ENCODE measurements at regions not wholly inside any gene's neighbourhood (a gene's known extent, or its start where the extent isn't known, plus 50 kb on each side); places are given as distances from the start of the nearest gene placed in this dataset.

DNA sequence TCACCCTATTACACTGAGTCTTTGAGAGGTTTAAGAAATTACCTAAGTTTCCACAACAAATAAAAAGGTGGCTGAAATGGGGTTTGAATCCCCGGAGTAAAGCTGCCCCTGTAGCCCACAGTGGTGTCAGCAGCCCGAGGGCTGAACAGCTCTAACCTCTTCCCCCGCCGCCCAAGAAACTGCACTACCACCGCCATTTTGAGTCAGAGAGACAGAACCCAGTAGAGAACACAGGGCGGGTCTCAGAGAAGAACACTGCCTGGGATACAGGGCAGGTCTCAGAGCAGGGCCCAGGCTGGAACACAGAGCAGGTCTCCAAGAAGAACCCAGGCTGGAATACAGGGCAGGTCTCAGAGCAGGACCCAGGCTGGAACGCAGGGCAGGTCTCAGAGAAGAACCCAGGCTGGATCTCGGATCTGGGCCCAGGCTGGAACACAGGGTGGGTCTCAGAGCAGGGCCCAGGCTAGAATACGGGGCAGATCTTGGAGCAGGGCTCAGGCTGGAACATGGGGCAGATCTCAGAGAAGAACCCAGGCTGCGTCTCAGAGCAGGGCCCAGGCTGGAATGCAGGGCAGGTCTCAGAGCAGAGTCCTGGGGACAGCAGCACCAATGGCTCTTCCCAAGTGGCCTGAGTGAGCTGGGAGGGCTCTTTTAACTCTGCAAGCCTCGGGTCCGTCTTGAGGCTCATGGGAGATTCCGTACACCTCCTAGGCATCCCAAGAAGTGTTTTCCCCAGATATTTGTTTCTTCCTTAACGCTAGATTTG, 85.9 kb upstream of the LANCL2 start:
- H3K36me3 Mint-ChIP-seq (ENCODE audit: low read depth), result no peaks in the 10 kb centered on the region
- H3K27ac Mint-ChIP-seq, result no peak overlapping the region
- POLR2A ChIA-PET, result interaction anchor here (2.0 kb wide), 1 partner anchor 86 kb away, joined by 7 read pairs; the partner anchor contains the start of gene LANCL2
- H3K9me3 Mint-ChIP-seq, result no peaks in the 10 kb centered on the region
- peaks cover 7% of the 10 kb centered on the region for H3K27me3 Mint-ChIP-seq
- H3K4me1 Mint-ChIP-seq, result no peaks in the 10 kb centered on the region
- CTCF ChIA-PET, result interaction anchor here (0.7 to 3.8 kb wide), 2 partner anchors 135 to 255 kb away, joined by 3 to 43 read pairs; no protein-coding TSS in a partner anchor
- DNase-seq, result no peak
- no peak overlapping the region for H3K4me3 Mint-ChIP-seq

DNA sequence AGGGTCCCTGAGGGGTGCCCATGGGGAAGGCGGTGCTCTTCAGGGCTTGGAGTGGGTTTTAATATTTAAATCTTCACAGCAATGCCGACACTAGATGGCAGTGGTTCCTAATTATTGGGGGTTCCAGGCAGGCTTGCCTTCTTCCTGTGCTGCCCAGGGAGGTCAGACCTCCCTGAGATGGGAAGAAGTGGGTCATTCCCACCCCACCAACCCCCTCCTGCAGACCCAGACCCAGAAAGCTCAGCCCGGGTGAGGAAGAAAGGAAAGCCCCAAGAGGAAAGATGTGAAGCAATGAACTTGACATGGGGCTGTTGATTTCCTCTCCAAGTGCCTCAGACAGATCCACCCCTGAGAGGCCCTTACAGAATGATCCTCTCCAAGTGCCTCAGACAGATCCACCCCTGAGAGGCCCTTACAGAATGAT, 85.1 kb upstream of the LANCL2 start:
- Mint-ChIP-seq H3K4me3 (no peak overlapping the region), H3K36me3 (ENCODE audit: low read depth) (no peaks in the 10 kb centered on the region), H3K4me1 (no peaks in the 10 kb centered on the region), H3K27ac (no peak overlapping the region), H3K9me3 (no peaks in the 10 kb centered on the region), H3K27me3 (no peaks in the 10 kb centered on the region)
- CTCF ChIA-PET, result interaction anchor here (0.6 to 3.8 kb wide), 9 partner anchors 30 to 671 kb away, joined by 3 to 43 read pairs (median 4); no protein-coding TSS in a partner anchor
- POLR2A ChIA-PET, result interaction anchor here (2.0 kb wide), 1 partner anchor 86 kb away, joined by 7 read pairs; the partner anchor contains the start of gene LANCL2
- DNase-seq, result peak; percentile 56

DNA sequence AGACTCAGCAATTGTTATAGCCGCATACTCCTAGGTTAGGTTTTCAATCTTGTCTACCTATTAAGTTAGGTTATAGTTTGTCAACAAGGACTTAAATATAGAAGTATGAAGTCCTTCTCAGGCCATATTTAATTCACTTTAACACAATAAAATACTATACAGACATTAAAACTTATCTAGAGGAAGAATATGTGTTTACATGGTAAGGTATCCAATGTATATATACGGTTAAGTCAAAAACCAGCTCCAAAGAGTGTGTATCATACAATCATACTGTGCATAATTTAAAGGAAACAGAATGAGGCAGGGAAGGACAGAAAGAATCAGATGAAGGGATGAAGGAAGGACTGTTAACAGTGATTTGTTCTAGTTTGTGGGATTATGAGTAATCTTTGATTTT, 79.5 kb upstream of the LANCL2 start:
- Mint-ChIP-seq H3K4me1 (no peaks in the 10 kb centered on the region), H3K4me3 (no peak overlapping the region), H3K9me3 (no peaks in the 10 kb centered on the region), H3K36me3 (ENCODE audit: low read depth) (no peaks in the 10 kb centered on the region), H3K27me3 (peaks cover 28% of the 10 kb centered on the region), H3K27ac (no peak overlapping the region)
- DNase-seq, result no peak
- ChIA-PET POLR2A (interaction anchor here (0.6 kb wide), 1 partner anchor 681 kb away, joined by 3 read pairs; no protein-coding TSS in a partner anchor), CTCF (interaction anchor here (1.9 kb wide), 1 partner anchor 130 kb away, joined by 6 read pairs; no protein-coding TSS in a partner anchor)

DNA sequence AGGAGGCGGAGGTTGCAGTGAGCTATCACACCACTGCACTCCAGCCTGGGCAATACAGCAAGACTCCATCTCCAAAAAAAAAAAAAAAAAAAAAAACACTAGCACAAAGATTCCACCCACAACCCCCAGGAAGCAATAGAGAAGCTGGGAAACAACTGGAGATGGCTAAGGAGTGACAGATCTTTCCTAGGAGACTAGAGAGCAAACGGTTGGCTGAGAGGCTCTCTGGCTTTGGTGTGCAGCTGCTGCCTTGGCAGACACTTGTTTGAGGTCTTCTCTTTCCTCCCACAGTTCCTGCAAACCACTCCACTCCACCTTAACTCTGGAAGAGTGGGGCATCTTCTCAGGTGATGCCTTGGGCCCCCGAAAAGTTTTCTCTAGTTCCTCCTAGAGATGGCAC, 78.5 kb upstream of the LANCL2 start:
- ChIA-PET CTCF (interaction anchor here (0.6 to 1.9 kb wide), 3 partner anchors 20 to 129 kb away, joined by 3 to 6 read pairs (median 4); no protein-coding TSS in a partner anchor), POLR2A (interaction anchor here (1.9 kb wide), 1 partner anchor 79 kb away, joined by 8 read pairs; no protein-coding TSS in a partner anchor)
- no peaks in the 10 kb centered on the region for H3K4me1 Mint-ChIP-seq
- H3K4me3 Mint-ChIP-seq, result no peak overlapping the region
- H3K36me3 Mint-ChIP-seq (ENCODE audit: low read depth), result no peaks in the 10 kb centered on the region
- DNase-seq, result no peak
- peaks cover 38% of the 10 kb centered on the region for H3K27me3 Mint-ChIP-seq
- H3K27ac Mint-ChIP-seq, result no peak overlapping the region
- H3K9me3 Mint-ChIP-seq, result no peaks in the 10 kb centered on the region

DNA sequence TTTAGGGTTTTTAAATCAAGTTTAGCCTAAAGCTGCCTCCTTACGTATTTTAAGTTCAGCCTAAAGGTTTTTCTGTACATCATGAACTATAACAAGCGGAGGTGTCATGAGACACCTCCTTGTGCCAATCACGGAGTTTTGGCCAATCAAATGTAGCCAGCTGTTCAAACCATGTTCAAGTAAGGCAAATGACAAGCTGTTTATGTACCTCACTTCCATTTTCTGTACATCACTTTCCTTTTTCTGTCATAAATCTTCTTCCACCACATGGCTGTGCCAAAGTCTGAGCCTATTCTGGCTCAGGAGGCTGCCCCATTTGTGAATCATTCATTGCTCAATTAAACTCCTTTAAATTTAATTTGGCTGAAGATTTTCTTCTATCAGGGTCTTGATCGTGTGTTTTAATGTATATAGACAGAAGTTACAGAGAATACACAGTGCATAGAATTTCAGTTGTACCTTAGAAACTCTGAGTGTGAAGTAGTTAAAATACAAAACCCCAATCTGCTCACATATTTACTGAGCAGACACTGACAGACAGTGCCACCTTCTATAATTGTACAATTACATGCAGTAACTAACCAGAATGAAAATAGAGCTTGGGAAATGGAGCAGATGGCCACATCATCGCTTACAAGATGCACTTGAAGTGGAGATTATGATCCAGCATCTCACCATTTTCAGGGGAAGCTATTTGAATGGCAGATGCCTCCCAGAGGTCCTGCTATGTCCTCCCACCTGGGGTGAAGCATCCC, 76.9 kb upstream of the LANCL2 start:
- POLR2A ChIA-PET, result interaction anchor here (1.9 kb wide), 1 partner anchor 78 kb away, joined by 8 read pairs; no protein-coding TSS in a partner anchor
- H3K27ac Mint-ChIP-seq, result no peak overlapping the region
- peaks cover 54% of the 10 kb centered on the region for H3K27me3 Mint-ChIP-seq
- H3K4me3 Mint-ChIP-seq, result no peak overlapping the region
- DNase-seq, result no peak
- no peaks in the 10 kb centered on the region for H3K9me3 Mint-ChIP-seq
- H3K36me3 Mint-ChIP-seq (ENCODE audit: low read depth), result no peaks in the 10 kb centered on the region
- CTCF ChIA-PET, result interaction anchor here (0.7 to 1.2 kb wide), 3 partner anchors 21 to 127 kb away, joined by 3 to 5 read pairs (median 3); no protein-coding TSS in a partner anchor
- H3K4me1 Mint-ChIP-seq, result no peaks in the 10 kb centered on the region

DNA sequence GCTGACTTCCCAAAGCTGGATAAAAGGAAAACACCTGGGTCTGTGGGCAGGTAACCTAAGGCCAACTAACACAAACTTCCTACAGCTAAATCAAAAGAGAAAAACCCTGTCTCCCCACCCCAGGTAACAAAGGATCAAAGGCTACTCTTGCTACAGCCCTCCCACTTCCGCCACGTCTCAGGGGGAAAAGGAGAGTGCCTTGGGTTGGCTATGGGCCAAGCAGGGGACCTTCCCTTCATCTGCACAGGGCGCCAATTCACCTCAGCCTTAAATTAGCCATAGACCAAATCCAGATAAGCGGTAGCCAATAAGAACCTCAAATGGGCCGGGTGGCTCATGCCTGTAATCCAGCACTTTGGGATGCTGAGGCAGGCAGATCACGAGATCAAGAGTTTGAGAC, 69.1 kb upstream of the LANCL2 start:
- POLR2A ChIA-PET, result no interaction called here
- Mint-ChIP-seq H3K4me3 (no peak overlapping the region), H3K4me1 (no peaks in the 10 kb centered on the region), H3K27ac (no peak overlapping the region), H3K36me3 (ENCODE audit: low read depth) (no peaks in the 10 kb centered on the region), H3K27me3 (peaks cover 58% of the 10 kb centered on the region), H3K9me3 (no peaks in the 10 kb centered on the region)
- no peak for DNase-seq
- CTCF ChIA-PET, result interaction anchor here (0.6 kb wide), 1 partner anchor 75 kb away, joined by 3 read pairs; no protein-coding TSS in a partner anchor

DNA sequence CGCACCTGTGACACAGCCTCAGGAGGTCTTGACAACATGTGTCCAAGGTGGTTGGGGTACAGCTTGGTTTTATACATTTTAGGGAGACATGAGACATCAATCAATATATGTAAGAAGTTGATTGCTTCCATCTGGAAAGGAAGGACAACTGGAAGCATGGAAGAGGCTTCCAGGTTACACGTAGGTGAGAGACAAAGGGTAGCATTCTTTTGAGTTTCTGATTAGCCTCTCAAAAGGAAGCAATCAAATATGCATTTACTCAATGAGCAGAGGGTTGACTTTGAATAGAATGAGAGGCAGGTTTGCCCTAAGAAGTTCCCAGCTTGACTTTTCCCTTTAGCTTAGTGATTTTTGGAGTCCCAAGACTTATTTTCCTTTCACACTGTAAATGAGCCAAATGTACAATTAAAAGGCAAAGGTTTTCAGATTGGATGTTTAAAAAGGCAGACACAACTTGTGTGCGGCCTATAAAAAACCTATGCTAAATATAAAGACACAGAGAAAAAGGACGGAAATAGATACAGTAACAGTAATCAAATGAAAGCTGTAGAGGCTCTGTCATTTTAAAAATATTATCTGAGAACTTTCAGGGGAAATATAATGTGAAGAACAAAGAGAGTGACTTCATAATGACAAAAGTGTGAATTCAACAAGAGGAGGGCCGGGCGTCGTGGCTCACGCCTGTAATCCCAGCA, 65.7 kb upstream of the LANCL2 start:
- POLR2A ChIA-PET, result no interaction called here
- Mint-ChIP-seq H3K27ac (no peak overlapping the region), H3K36me3 (ENCODE audit: low read depth) (no peaks in the 10 kb centered on the region), H3K4me1 (peaks cover 1% of the 10 kb centered on the region), H3K9me3 (no peaks in the 10 kb centered on the region), H3K4me3 (no peak overlapping the region), H3K27me3 (peaks cover 53% of the 10 kb centered on the region)
- no peak for DNase-seq
- CTCF ChIA-PET, result no interaction called here

DNA sequence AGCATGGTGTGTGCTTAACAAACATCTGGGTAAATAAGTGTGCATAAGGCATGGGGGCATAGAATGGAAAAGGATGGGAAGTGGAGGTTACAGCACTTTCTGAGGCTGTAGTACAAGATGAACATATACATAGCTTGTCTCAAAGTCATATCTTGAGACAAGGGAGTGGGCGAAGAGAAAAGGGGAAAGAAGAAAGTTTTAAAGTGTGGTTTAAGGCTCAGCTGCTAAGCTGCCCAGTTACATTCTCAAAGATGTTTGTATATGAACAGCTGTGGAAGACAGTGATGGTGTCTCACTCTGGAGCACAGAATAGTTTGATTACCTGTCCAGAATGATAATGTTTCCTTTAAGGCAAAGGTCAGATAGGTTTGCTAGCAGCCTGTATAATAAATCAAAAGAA, 61.9 kb upstream of the LANCL2 start:
- DNase-seq, result no peak
- H3K36me3 Mint-ChIP-seq (ENCODE audit: low read depth), result peaks cover 3% of the 10 kb centered on the region
- H3K4me3 Mint-ChIP-seq, result no peak overlapping the region
- peaks cover 15% of the 10 kb centered on the region for H3K4me1 Mint-ChIP-seq
- H3K9me3 Mint-ChIP-seq, result no peaks in the 10 kb centered on the region
- POLR2A ChIA-PET, result interaction anchor here (1.4 kb wide), 1 partner anchor 62 kb away, joined by 5 read pairs; the partner anchor contains the start of gene LANCL2
- H3K27me3 Mint-ChIP-seq, result peaks cover 72% of the 10 kb centered on the region
- CTCF ChIA-PET, result no interaction called here
- no peak overlapping the region for H3K27ac Mint-ChIP-seq

DNA sequence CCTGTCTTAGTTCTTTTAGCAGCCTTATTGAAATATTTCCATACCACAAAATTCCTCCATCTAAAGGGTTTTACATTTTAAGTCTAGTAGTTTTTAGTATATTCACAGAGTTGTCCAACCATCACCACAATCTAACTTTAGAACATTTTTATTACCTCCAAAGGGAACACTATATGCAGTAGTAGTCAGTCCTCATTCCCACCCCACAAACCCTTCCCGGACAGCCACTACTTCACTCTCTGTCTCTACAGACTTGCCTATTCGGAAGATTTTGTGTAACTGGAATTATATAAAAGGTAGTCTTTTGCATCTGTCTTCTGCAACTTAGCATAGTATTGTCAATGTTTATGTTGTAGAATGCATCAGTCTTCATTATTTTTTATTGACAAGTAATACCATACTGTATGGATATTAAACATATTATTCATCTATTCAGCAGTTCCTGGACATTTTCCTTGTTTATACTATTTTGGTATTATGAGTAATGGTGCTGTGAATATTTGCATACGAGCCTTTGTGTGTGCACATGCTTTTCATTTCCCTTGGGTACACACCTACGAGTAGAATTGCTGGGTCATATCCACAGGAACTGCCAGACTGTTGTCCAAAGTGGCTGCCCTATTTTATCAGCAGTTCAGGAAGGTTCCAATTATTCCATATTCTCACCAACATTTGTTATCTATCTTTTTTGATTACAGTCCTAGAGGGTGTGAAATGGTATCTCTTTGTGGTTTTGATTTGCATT, 60.9 kb upstream of the LANCL2 start:
- Mint-ChIP-seq H3K4me3 (no peak overlapping the region), H3K4me1 (peaks cover 25% of the 10 kb centered on the region), H3K36me3 (ENCODE audit: low read depth) (peaks cover 9% of the 10 kb centered on the region), H3K27ac (no peak overlapping the region), H3K27me3 (peaks cover 64% of the 10 kb centered on the region), H3K9me3 (no peaks in the 10 kb centered on the region)
- POLR2A ChIA-PET, result no interaction called here
- DNase-seq, result no peak
- CTCF ChIA-PET, result no interaction called here

DNA sequence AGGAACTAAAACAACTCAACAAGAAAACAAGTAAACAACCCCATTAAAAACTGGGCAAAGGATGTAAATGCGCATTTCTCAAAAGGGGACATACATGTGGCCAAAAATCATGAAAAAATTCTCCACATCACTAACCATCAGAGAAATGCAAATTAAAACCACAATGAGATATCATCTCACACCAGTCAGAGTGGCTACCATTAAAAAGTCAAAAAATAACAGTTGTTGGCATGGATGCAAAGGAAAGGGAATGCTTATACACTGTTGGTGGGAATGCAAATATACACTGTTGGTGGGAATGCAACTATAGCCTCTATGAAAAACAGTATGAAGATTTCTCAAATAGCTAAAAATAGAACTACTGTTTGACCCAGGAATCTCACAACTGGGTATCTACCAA, 60.0 kb upstream of the LANCL2 start:
- Mint-ChIP-seq H3K36me3 (ENCODE audit: low read depth) (peaks cover 10% of the 10 kb centered on the region), H3K27ac (no peak overlapping the region)
- CTCF ChIA-PET, result interaction anchor here (1.8 kb wide), 1 partner anchor 110 kb away, joined by 5 read pairs; no protein-coding TSS in a partner anchor

DNA sequence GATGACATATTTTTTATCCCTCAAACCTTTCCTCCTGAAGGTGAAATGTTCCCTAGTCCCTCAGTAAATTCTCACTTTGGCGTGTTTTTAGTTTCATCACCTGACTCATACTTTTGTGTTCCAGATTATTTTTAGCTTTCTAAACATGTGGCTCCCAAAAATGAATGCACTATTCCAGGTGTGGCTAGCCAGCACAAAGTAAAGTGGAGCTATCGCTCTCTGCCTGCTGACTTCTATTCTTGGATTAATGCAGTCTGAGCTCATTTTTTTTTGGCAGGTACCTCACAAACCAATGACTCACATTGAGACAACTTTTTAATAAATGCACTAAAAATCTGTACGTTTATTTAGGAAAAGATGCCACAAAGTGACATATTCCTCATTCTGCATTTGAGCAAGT, 58.8 kb upstream of the LANCL2 start:
- CTCF ChIA-PET, result interaction anchor here (0.7 to 1.8 kb wide), 4 partner anchors 19 to 109 kb away, joined by 3 to 5 read pairs (median 3); no protein-coding TSS in a partner anchor
- Mint-ChIP-seq H3K4me3 (no peak overlapping the region), H3K27ac (no peak overlapping the region), H3K36me3 (ENCODE audit: low read depth) (peaks cover 18% of the 10 kb centered on the region), H3K27me3 (peaks cover 64% of the 10 kb centered on the region), H3K4me1 (peaks cover 43% of the 10 kb centered on the region), H3K9me3 (peaks cover 7% of the 10 kb centered on the region)
- POLR2A ChIA-PET, result no interaction called here
- DNase-seq, result no peak

More for the DNA sequence above, 60.0 kb upstream of the LANCL2 start:
- no peak for DNase-seq
- Mint-ChIP-seq H3K27me3 (peaks cover 60% of the 10 kb centered on the region), H3K4me3 (no peak overlapping the region), H3K4me1 (peaks cover 35% of the 10 kb centered on the region), H3K9me3 (no peaks in the 10 kb centered on the region)
- POLR2A ChIA-PET, result no interaction called here
